IMR-90 (cell line): ENCODE measurements at regions not wholly inside any gene's neighbourhood (a gene's known extent, or its start where the extent isn't known, plus 50 kb on each side); places are given as distances from the start of the nearest gene placed in this dataset.
A peak's percentile ranks its signal among the peaks of the same experiment; 100 is the strongest.

ENCODE experiments used
- ATAC-seq: fragments of 200-7000 bp; cut with Tn5 transposase; 2 replicates; pipeline ENCODE4 v1.9.1; 2020; ENCODE audit warnings: low read depth, mild to moderate bottlenecking, moderate library complexity
- BruUV-seq: library from RNA; stranded (reverse); fragments of 400-500 nt; replicated peaks from 2 replicates; lab custom pipeline; 2021; lab: Mats Ljungman, UMichigan
- CTCF ChIA-PET: fragments of 300-600 bp; formaldehyde crosslinking; extraction: SDS; loops from one replicate; lab custom pipeline; 2021; ENCODE audit warnings: antibody characterized with exemption; lab: Yijun Ruan, JAX
- POLR2A ChIA-PET: fragments of 300-600 bp; sonication (Branson Sonifier 250); formaldehyde crosslinking; loops from one replicate; lab custom pipeline; 2022; ENCODE audit warnings: antibody characterized with exemption; ENCODE audit not compliant: unreplicated experiment; lab: Charles Lee
- DNase-seq: peaks from one replicate; pipeline ENCODE4 v3.0.0; 2013
- H2AFZ ChIP-seq: replicated peaks from 2 replicates; pipeline ENCODE3; 2013; ENCODE audit warnings: low read length, mild to moderate bottlenecking; ENCODE audit not compliant: poor library complexity
- H2AK5ac ChIP-seq: 2 replicates; pipeline ENCODE4 v1.6.1; 2013; ENCODE audit warnings: low read depth, low read length, inconsistent platforms
- H2AK9ac ChIP-seq: replicated peaks from 2 replicates; pipeline ENCODE3; 2013; ENCODE audit warnings: mild to moderate bottlenecking, low read depth, low read length, moderate library complexity; ENCODE audit not compliant: poor library complexity
- H2BK120ac ChIP-seq: 2 replicates; pipeline ENCODE4 v1.6.1; 2013; ENCODE audit warnings: low read depth, low read length, inconsistent platforms
- H2BK15ac ChIP-seq: 3 replicates; pipeline ENCODE4 v1.6.1; 2013; ENCODE audit warnings: low read depth, low read length, inconsistent platforms
- H2BK20ac ChIP-seq: 2 replicates; pipeline ENCODE4 v1.6.1; 2013; ENCODE audit warnings: low read depth, mild to moderate bottlenecking, inconsistent platforms, low read length, moderate library complexity
- H2BK5ac ChIP-seq: 2 replicates; pipeline ENCODE4 v1.6.1; 2013; ENCODE audit warnings: mild to moderate bottlenecking, low read depth, low read length, inconsistent platforms; ENCODE audit not compliant: poor library complexity, severe bottlenecking
- H3K14ac ChIP-seq: replicated peaks from 2 replicates; pipeline ENCODE4 v1.6.1; 2013; ENCODE audit warnings: low read depth, low read length, inconsistent platforms
- H3K18ac ChIP-seq: 2 replicates; pipeline ENCODE4 v1.6.1; 2013; ENCODE audit warnings: low read depth, low read length, control low read depth
- H3K23ac ChIP-seq: 2 replicates; pipeline ENCODE4 v1.6.1; 2013; ENCODE audit warnings: low read depth, low read length, inconsistent platforms
- H3K27ac ChIP-seq: 2 replicates; pipeline ENCODE4 v1.5.1; 2013; ENCODE audit warnings: mild to moderate bottlenecking, control low read depth, low read length; ENCODE audit not compliant: insufficient read depth
- H3K27me3 ChIP-seq: 2 replicates; pipeline ENCODE4 v1.6.1; 2013; ENCODE audit warnings: low read length; ENCODE audit not compliant: control insufficient read depth, insufficient read depth
- H3K36me3 ChIP-seq: 2 replicates; pipeline ENCODE4 v1.6.1; 2013; ENCODE audit warnings: low read length, mixed read lengths; ENCODE audit not compliant: control insufficient read depth, insufficient read depth
- H3K4ac ChIP-seq: 2 replicates; pipeline ENCODE4 v1.6.1; 2013; ENCODE audit warnings: low read depth, low read length, inconsistent platforms
- H3K4me1 ChIP-seq: 2 replicates; pipeline ENCODE4 v1.6.1; 2013; ENCODE audit warnings: low read length, mixed read lengths; ENCODE audit not compliant: control insufficient read depth, insufficient read depth
- H3K4me2 ChIP-seq: 2 replicates; pipeline ENCODE4 v1.6.1; 2013; ENCODE audit warnings: low read depth, mild to moderate bottlenecking, control low read depth, low read length, moderate library complexity
- H3K4me3 ChIP-seq: 2 replicates; pipeline ENCODE4 v1.5.1; 2013; ENCODE audit warnings: low read depth, mild to moderate bottlenecking, control low read depth, low read length, moderate library complexity; ENCODE audit not compliant: insufficient read depth
- H3K56ac ChIP-seq: 2 replicates; pipeline ENCODE4 v1.6.1; 2013; ENCODE audit warnings: low read length, inconsistent platforms; ENCODE audit not compliant: insufficient read depth; ENCODE audit errors: extremely low read depth
- H3K79me1 ChIP-seq, 2 experiments: 2 replicates each; pipeline ENCODE4 v1.6.1; 2013; ENCODE audit warnings: low read length in 2 of 2, inconsistent platforms in 1 of 2, low read depth in 1 of 2
- H3K9ac ChIP-seq: 2 replicates; pipeline ENCODE4 v1.6.1; 2013; ENCODE audit warnings: low read depth, low read length, control low read depth
- H3K9me1 ChIP-seq: 2 replicates; pipeline ENCODE4 v1.6.1; 2013; ENCODE audit warnings: low read length, inconsistent platforms; ENCODE audit not compliant: insufficient read depth
- H3K9me3 ChIP-seq: 2 replicates; pipeline ENCODE4 v1.6.1; 2013; ENCODE audit warnings: low read length; ENCODE audit not compliant: control insufficient read depth, insufficient read depth
- H4K20me1 ChIP-seq: 2 replicates; pipeline ENCODE4 v1.6.1; 2013; ENCODE audit warnings: low read length, inconsistent platforms; ENCODE audit not compliant: insufficient read depth
- H4K5ac ChIP-seq: 2 replicates; pipeline ENCODE4 v1.6.1; 2013; ENCODE audit warnings: mild to moderate bottlenecking, low read depth, low read length, control low read depth
- H4K8ac ChIP-seq, 2 experiments: 2 replicates each; pipeline ENCODE4 v1.6.1; 2013; ENCODE audit warnings: low read depth in 2 of 2, low read length in 2 of 2, control low read depth in 1 of 2, inconsistent platforms in 1 of 2
- H4K91ac ChIP-seq: 2 replicates; pipeline ENCODE4 v1.6.1; 2013; ENCODE audit warnings: low read depth, low read length, inconsistent platforms; ENCODE audit not compliant: insufficient read depth
- MAFK ChIP-seq: IDR thresholded peaks from 2 replicates; pipeline ENCODE4 v1.6.1; 2012; ENCODE audit warnings: low read depth, low read length, improper control_type of control experiment
- MAZ ChIP-seq: IDR thresholded peaks from 2 replicates; pipeline ENCODE4 v1.6.1; 2012; ENCODE audit warnings: low read depth, mild to moderate bottlenecking, low read length, improper control_type of control experiment, moderate library complexity, borderline replicate concordance
- WGBS, 2 experiments: methylation state at CpG; one replicate each; pipeline versions ENCODE4 v1.1.5 to v1.1.7; 2013; ENCODE audit warnings: missing lambda C conversion rate in 2 of 2; ENCODE audit not compliant: insufficient read length in 1 of 2; ENCODE audit errors: extremely low coverage in 2 of 2; 5-methylcytosine and 5-hydroxymethylcytosine counted together
- dilution Hi-C: fragments of 300-500 bp; cut with HindIII; formaldehyde crosslinking; loops from one replicate; pipeline ENCODE4 v1.14.3; 2018; ENCODE audit warnings: low sequenced_read_pairs; ENCODE audit not compliant: unreplicated experiment
- in situ Hi-C: fragments of 300-500 bp; cut with MboI; formaldehyde crosslinking; loops from 3 replicates; pipeline ENCODE4 v1.14.3; 2019; ENCODE audit warnings: low sequenced_read_pairs, inconsistent platforms, mixed read lengths
- intact Hi-C: fragments of 100-400 bp; cut with micrococcal nuclease; formaldehyde crosslinking; loops from 2 replicates; pipeline ENCODE4 v1.10.0; 2022

GRCh38 chr12:89862511-89863445 is 154.1 kb upstream of the ATP2B1 start:
- no peaks in the 10 kb centered on the region for H3K36me3 ChIP-seq
- peak overlapping the region; percentile 47; the same call in 1 of the 3 replicates for H2BK15ac ChIP-seq
- no peak overlapping the region for H2AK5ac ChIP-seq
- peak overlapping the region; percentile 63; the same call in 1 of the 2 replicates for H3K27ac ChIP-seq
- H3K56ac ChIP-seq, result no peak overlapping the region
- no peak overlapping the region for H4K91ac ChIP-seq
- WGBS, 2 experiments, result no CpG with 5 or more reads among the region's 7 CpGs
- no peaks in the 10 kb centered on the region for H3K9me3 ChIP-seq
- intact Hi-C loops (no loop called here), dilution Hi-C loops (no loop called here), in situ Hi-C loops (no loop called here)
- peak overlapping the region; percentile 9 to 68; a peak in 3 of 4 replicates for H4K8ac ChIP-seq
- H3K27me3 ChIP-seq, result no peaks in the 10 kb centered on the region
- no peaks in the 10 kb centered on the region for H4K20me1 ChIP-seq
- CTCF ChIA-PET, result no interaction called here
- TF ChIP-seq MAFK (no peak), MAZ (no peak)
- peak overlapping the region; percentile 75; the same call in 1 of the 2 replicates for H3K14ac ChIP-seq
- H2AK9ac ChIP-seq, result no peak overlapping the region
- H2BK120ac ChIP-seq, result peak overlapping the region; percentile 29
- H3K4me3 ChIP-seq, result no peak overlapping the region
- H3K4ac ChIP-seq, result peak overlapping the region; percentile 55
- no peak for DNase-seq
- peak overlapping the region; percentile 30 for H3K23ac ChIP-seq
- H3K18ac ChIP-seq, result peak overlapping the region; percentile 85
- H2AFZ ChIP-seq, result peak overlapping the region; percentile 74
- no peaks in the 10 kb centered on the region for H3K9me1 ChIP-seq
- H2BK20ac ChIP-seq, result peak overlapping the region; percentile 40
- H3K9ac ChIP-seq, result peak overlapping the region; percentile 20; the same call in 1 of the 2 replicates
- ATAC-seq, result no peak; the same call in none of the 2 replicates
- POLR2A ChIA-PET, result interaction anchor here (0.8 kb wide), 1 partner anchor 181 kb away, joined by 3 read pairs; no protein-coding TSS in a partner anchor
- H4K5ac ChIP-seq, result peak overlapping the region; percentile 92
- no peaks in the 10 kb centered on the region for H3K79me1 ChIP-seq
- H3K4me2 ChIP-seq, result peak overlapping the region; percentile 75
- H3K4me1 ChIP-seq, result peaks cover 3% of the 10 kb centered on the region; the same call in 1 of the 2 replicates
- BruUV-seq, result no TSS peak
- no peak overlapping the region for H2BK5ac ChIP-seq
